Astrocyte (in vitro differentiated cells and primary cell): ENCODE measurements at regions not wholly inside any gene's neighbourhood (a gene's known extent, or its start where the extent isn't known, plus 50 kb on each side); places are given as distances from the start of the nearest gene placed in this dataset.

Experiments used
- DNase-seq: peaks from one replicate; pipeline ENCODE4 v3.0.0-alpha.2; 2010; ENCODE audit warnings: low read depth
- FAIRE-seq: peaks from 2 replicates; lab custom pipeline; 2011; peaks lifted over from hg19 to GRCh38; lab: Jason Lieb, UNC
- H2AFZ ChIP-seq: 2 replicates; pipeline ENCODE4 v1.6.0; 2012; ENCODE audit warnings: low read depth, low read length, inconsistent platforms
- H3K27ac ChIP-seq: 2 replicates; pipeline ENCODE4 v1.5.1; 2011; ENCODE audit warnings: low read depth, low read length, inconsistent platforms
- H3K27me3 ChIP-seq: 2 replicates; pipeline ENCODE4 v1.6.0; 2011; ENCODE audit warnings: low read length, inconsistent platforms; ENCODE audit not compliant: insufficient read depth
- H3K36me3 ChIP-seq: 2 replicates; pipeline ENCODE4 v1.5.1; 2011; ENCODE audit warnings: low read length, inconsistent platforms; ENCODE audit not compliant: insufficient read depth
- H3K4me1 ChIP-seq: 2 replicates; pipeline ENCODE4 v1.5.1; 2011; ENCODE audit warnings: low read length, inconsistent platforms; ENCODE audit not compliant: insufficient read depth
- H3K4me2 ChIP-seq: 2 replicates; pipeline ENCODE4 v1.6.0; 2012; ENCODE audit warnings: low read length, inconsistent platforms
- H3K4me3 ChIP-seq: 2 replicates; pipeline ENCODE4 v1.5.1; 2011; ENCODE audit warnings: low read depth, mild to moderate bottlenecking, low read length, inconsistent platforms; ENCODE audit not compliant: insufficient read depth
- H3K79me2 ChIP-seq: 2 replicates; pipeline ENCODE4 v1.6.0; 2012; ENCODE audit warnings: mild to moderate bottlenecking, low read length, inconsistent platforms; ENCODE audit not compliant: insufficient read depth
- H3K9ac ChIP-seq: 2 replicates; pipeline ENCODE4 v1.6.0; 2012; ENCODE audit warnings: mild to moderate bottlenecking, low read length, inconsistent platforms
- H3K9me3 ChIP-seq: 2 replicates; pipeline ENCODE4 v1.5.1; 2012; ENCODE audit warnings: low read depth, mild to moderate bottlenecking, low read length, inconsistent platforms; ENCODE audit not compliant: insufficient read depth
- H4K20me1 ChIP-seq: 2 replicates; pipeline ENCODE4 v1.6.0; 2012; ENCODE audit warnings: low read length, inconsistent platforms; ENCODE audit not compliant: insufficient read depth
- H3K27ac Mint-ChIP-seq: one replicate; pipeline ENCODE4 v1.8.0; 2021; ENCODE audit warnings: mild to moderate bottlenecking, mixed read lengths; ENCODE audit not compliant: unreplicated experiment
- H3K27me3 Mint-ChIP-seq: one replicate; pipeline ENCODE4 v1.8.0; 2021; ENCODE audit warnings: low read depth, mixed read lengths; ENCODE audit not compliant: unreplicated experiment
- H3K36me3 Mint-ChIP-seq: one replicate; pipeline ENCODE4 v1.8.0; 2021; ENCODE audit warnings: low read depth, mixed read lengths; ENCODE audit not compliant: unreplicated experiment
- H3K4me1 Mint-ChIP-seq: one replicate; pipeline ENCODE4 v1.8.0; 2021; ENCODE audit warnings: low read depth, mixed read lengths; ENCODE audit not compliant: unreplicated experiment
- H3K4me3 Mint-ChIP-seq: one replicate; pipeline ENCODE4 v1.8.0; 2021; ENCODE audit warnings: mild to moderate bottlenecking, moderate library complexity, mixed read lengths; ENCODE audit not compliant: unreplicated experiment
- H3K9me3 Mint-ChIP-seq: one replicate; pipeline ENCODE4 v1.8.0; 2021; ENCODE audit warnings: mild to moderate bottlenecking, mixed read lengths; ENCODE audit not compliant: unreplicated experiment
- CTCF ChIP-seq: IDR thresholded peaks from 2 replicates; pipeline ENCODE4 v1.5.1; 2011; ENCODE audit warnings: low read depth, mild to moderate bottlenecking, inconsistent platforms, low read length, moderate library complexity; ENCODE audit not compliant: insufficient read depth
- EZH2 ChIP-seq: IDR thresholded peaks from 2 replicates; pipeline ENCODE4 v1.6.1; 2012; ENCODE audit warnings: mild to moderate bottlenecking, low read length, inconsistent platforms; ENCODE audit not compliant: insufficient read depth

- TF ChIP-seq EZH2 (no peak), CTCF (no peak)
- DNase-seq = no peak
- Mint-ChIP-seq H3K27ac (no peak overlapping the region), H3K4me1 (no peaks in the 10 kb centered on the region), H3K36me3 (no peaks in the 10 kb centered on the region), H3K4me3 (no peak overlapping the region), H3K9me3 (no peaks in the 10 kb centered on the region), H3K27me3 (peaks cover 4% of the 10 kb centered on the region)
- Histone ChIP-seq H3K9me3 (no peaks in the 10 kb centered on the region), H3K9ac (no peak overlapping the region), H3K4me2 (no peak overlapping the region), H2AFZ (no peak overlapping the region), H3K27me3 (no peaks in the 10 kb centered on the region), H3K79me2 (no peaks in the 10 kb centered on the region), H4K20me1 (no peaks in the 10 kb centered on the region), H3K4me1 (no peaks in the 10 kb centered on the region), H3K36me3 (no peaks in the 10 kb centered on the region), H3K4me3 (no peak overlapping the region), H3K27ac (no peak overlapping the region)
- FAIRE-seq = no peak
Observed at GRCh38 chr7:28266402-28266801, 85.8 kb upstream of the JAZF1 start.

GRCh38 chr7:28267012-28267411 is 86.4 kb upstream of the JAZF1 start:
- H3K4me2 ChIP-seq = no peak overlapping the region
- no peak for DNase-seq
- H3K79me2 ChIP-seq = no peaks in the 10 kb centered on the region
- Mint-ChIP-seq H3K27me3 (no peaks in the 10 kb centered on the region), H3K27ac (no peak overlapping the region), H3K9me3 (no peaks in the 10 kb centered on the region), H3K4me1 (no peaks in the 10 kb centered on the region), H3K4me3 (no peak overlapping the region), H3K36me3 (no peaks in the 10 kb centered on the region)
- no peak overlapping the region for H3K27ac ChIP-seq
- H3K9me3 ChIP-seq = no peaks in the 10 kb centered on the region
- no peak overlapping the region for H3K9ac ChIP-seq
- no peak for FAIRE-seq
- no peak overlapping the region for H3K4me3 ChIP-seq
- no peaks in the 10 kb centered on the region for H3K4me1 ChIP-seq
- no peaks in the 10 kb centered on the region for H4K20me1 ChIP-seq
- TF ChIP-seq CTCF = no peak
- TF ChIP-seq EZH2 = no peak
- H2AFZ ChIP-seq = no peak overlapping the region
- no peaks in the 10 kb centered on the region for H3K36me3 ChIP-seq
- H3K27me3 ChIP-seq = no peaks in the 10 kb centered on the region

GRCh38 chr7:28269700-28270361 is 89.2 kb upstream of the JAZF1 start:
- H3K4me1 ChIP-seq = no peaks in the 10 kb centered on the region
- no peaks in the 10 kb centered on the region for H3K9me3 ChIP-seq
- no peak overlapping the region for H2AFZ ChIP-seq
- TF ChIP-seq EZH2 (no peak), CTCF (no peak)
- H3K4me3 ChIP-seq = no peak overlapping the region
- H3K9me3 Mint-ChIP-seq = no peaks in the 10 kb centered on the region
- no peaks in the 10 kb centered on the region for H3K36me3 Mint-ChIP-seq
- no peaks in the 10 kb centered on the region for H4K20me1 ChIP-seq
- no peak overlapping the region for H3K27ac Mint-ChIP-seq
- no peak overlapping the region for H3K27ac ChIP-seq
- H3K27me3 ChIP-seq = no peaks in the 10 kb centered on the region
- FAIRE-seq = no peak
- no peaks in the 10 kb centered on the region for H3K27me3 Mint-ChIP-seq
- no peaks in the 10 kb centered on the region for H3K4me1 Mint-ChIP-seq
- no peak overlapping the region for H3K4me3 Mint-ChIP-seq
- DNase-seq = no peak
- no peaks in the 10 kb centered on the region for H3K79me2 ChIP-seq
- no peak overlapping the region for H3K4me2 ChIP-seq
- H3K9ac ChIP-seq = no peak overlapping the region
- no peaks in the 10 kb centered on the region for H3K36me3 ChIP-seq
